Left cardiac atrium (tissue), 4 donors: ENCODE measurements at regions not wholly inside any gene's neighbourhood (a gene's known extent, or its start where the extent isn't known, plus 50 kb on each side); places are given as distances from the start of the nearest gene placed in this dataset.

Experiments used
- ATAC-seq, 2 donors: fragments of 200-7000 bp; cut with Tn5 transposase; one replicate each; pipeline ENCODE4 v1.9.1; 2020; ENCODE audit warnings: mild to moderate bottlenecking in 2 of 2, moderate library complexity in 2 of 2
- DNase-seq: peaks from one replicate; pipeline ENCODE4 v3.0.0-alpha.2; 2020
- intact Hi-C, 2 donors: fragments of 100-400 bp; cut with DNase I; formaldehyde crosslinking; loops; one replicate each; pipeline versions ENCODE4 v1.14.1 to v1.15.1; 2022 to 2023
- donor health status: DM: no; HTN: yes; CAD: no.
- donor health status: DM: no; HTN: yes; CAD: no; lungs with severe emphysema.
- donor health status: DM: yes; HTN: yes; CAD: no.
- donor health status: Dilated cardiomyopathy.

GRCh38 chr10:131424053-131424452 is 112.5 kb upstream of the TCERG1L start:
- DNase-seq (no peak), ATAC-seq (no peak)
- intact Hi-C loops = no loop called here

DNA sequence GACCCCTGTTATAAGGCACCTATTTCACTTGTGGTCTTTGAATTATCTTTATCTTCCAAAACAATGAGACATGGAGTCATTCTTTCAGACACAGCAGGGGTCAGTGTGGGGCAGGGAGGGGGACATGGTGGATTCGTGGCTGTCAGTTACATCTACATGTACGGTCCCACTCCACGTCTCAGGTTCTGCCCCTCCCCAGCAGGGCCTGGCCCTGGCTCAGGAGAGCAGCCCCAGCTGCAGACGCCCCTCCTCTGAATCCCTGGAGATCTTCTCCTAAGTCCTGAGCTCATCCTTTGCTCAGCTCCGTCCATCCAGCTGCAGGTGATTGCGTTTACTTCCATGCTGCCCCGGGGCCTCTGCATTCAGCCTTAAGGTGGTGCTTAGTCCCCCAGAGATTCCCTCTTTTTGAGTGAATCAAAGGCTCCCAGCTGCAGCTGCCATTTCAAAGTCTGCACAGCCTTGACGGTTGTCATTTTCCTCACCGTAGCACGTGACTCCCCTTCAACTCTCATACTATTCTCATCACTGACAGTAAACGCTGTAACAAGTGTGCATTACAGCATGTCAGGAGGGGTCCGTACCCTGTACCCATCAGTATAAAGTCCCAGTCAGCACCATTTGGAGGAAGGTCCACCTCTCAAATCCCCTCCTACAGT is 113.4 kb upstream of the TCERG1L start:
- ATAC-seq (no peak), DNase-seq (no peak)
- intact Hi-C loops = no loop called here

DNA sequence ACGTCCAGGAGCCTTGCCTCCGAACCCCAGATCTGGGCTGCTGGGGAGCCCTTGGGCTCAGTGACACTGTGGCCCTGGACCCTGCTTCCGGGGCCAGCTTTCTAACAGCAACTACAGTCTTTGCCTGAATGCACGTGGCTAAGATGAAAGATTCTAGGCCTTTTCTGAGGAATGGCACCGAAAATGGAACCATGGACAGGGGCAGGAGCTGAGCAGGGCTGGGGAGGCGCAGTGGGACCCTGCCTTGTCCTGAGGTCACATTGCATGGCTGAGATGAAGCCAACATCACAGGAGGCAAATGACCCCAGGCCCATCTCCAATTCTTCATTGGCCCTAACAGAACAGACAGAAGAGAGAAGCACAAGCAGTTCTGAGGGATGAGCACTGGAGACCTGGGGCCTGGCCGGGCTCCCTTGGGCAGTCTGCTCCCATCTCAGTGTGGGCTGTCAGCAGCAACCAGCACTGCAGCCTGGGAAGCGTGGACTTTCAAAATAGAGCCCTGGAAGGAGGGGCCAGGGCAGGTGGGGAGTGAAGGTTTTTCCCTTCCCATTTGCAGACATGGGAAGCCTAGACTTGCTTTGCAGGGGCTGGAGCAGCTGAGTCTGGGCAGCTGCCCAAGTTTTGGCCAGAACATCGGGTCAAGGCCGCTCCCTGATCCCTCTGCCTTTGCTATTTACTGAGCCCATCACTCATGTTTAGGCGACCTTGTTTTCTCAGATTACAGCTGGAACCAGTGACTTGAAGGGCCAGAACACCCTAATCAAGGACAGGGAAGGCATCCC is 114.4 kb upstream of the TCERG1L start:
- no peak for ATAC-seq
- intact Hi-C loops = no loop called here
- DNase-seq = no peak

- DNase-seq (no peak), ATAC-seq (no peak)
- intact Hi-C loops = no loop called here
Observed at GRCh38 chr10:131426534-131426898, 115.0 kb upstream of the TCERG1L start.

DNA sequence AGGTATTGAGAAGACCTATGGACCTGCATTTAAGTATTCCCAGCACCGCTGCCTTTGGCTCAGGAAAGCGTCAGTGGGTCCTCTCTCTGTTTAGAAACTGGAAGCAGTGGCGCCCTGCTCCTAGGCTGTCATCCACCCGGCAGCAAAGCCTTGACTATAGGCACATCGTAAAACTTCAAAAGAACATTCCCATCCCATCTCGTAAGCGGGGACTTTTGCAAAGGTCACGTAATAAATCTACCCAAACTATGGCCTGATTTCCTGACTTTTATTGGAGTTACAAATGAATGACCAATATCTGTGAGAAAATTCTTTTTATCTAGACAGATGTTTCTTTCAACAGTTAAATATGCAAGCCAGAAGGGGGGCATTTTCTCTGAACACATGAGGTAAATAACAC is 115.8 kb upstream of the TCERG1L start:
- intact Hi-C loops = no loop called here
- no peak for ATAC-seq
- DNase-seq = no peak

- DNase-seq (no peak), ATAC-seq (no peak)
- intact Hi-C loops = no loop called here
Observed at GRCh38 chr10:131427901-131428300, 116.4 kb upstream of the TCERG1L start.

- DNase-seq (no peak), ATAC-seq (no peak)
- intact Hi-C loops = no loop called here
Observed at GRCh38 chr10:131429141-131429540, 117.6 kb upstream of the TCERG1L start.

DNA sequence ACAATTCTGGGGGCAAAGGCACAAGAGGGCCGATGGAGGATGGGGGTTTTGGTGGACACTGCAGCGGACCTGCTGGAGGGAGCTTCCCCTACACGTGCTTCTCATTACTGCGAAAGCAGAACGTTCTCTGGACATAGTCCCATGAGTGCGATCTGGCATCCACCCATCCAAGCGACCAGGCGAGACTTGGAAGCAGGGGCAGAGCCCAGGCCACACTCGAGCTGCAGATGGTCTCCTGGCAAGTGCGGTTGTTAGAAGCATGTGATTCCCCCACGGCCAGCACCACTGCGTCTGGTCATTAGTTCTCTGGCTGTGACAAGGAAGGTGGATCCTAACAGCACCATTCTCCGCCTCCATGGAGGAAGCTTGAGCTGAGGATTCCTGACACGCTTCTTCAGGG is 118.4 kb upstream of the TCERG1L start:
- intact Hi-C loops = no loop called here
- ATAC-seq (no peak), DNase-seq (no peak)

- ATAC-seq = no peak
- intact Hi-C loops = no loop called here
- no peak for DNase-seq
Observed at GRCh38 chr10:131430716-131431412, 119.3 kb upstream of the TCERG1L start.

GRCh38 chr10:131431533-131431932 is 120.0 kb upstream of the TCERG1L start:
- no peak for DNase-seq
- intact Hi-C loops = no loop called here

DNA sequence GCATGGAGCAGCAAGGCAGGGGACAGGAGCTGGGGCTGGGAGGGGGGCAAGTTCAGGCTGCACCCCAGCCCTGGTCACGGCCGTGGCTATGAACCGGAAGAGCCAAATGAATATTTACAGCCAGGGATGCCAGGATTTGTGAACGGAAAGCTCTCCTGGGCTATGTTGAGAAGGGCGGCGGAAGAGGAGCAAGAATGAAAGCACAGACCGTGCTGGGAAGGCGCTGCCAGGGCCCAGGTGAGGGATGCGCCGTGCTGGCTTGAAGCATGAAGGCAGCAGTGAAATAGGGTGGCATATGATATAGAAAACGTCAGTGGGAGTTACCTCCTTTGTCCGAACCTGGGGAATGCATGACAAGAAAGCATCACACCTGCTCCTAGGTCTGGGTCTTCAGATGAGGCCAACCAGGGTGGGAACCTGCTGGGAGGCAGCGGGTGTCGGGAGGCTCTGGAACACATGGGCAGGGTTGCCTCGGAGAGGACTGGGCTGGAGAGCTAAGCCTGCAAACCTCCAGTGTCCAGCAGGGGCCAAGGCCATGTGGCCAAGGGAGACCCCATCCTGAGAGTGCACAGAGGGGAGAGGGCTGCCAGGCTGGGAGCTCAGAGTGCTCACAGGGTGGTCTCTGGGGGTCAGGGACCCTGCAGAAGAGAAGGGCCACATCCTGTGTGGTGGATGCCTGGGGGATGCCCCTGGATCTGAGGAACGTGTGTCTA is 120.6 kb upstream of the TCERG1L start:
- ATAC-seq (no peak), DNase-seq (no peak)
- intact Hi-C loops = no loop called here

More at GRCh38 chr10:131431533-131431932, 120.0 kb upstream of the TCERG1L start:
- no peak for ATAC-seq

DNA sequence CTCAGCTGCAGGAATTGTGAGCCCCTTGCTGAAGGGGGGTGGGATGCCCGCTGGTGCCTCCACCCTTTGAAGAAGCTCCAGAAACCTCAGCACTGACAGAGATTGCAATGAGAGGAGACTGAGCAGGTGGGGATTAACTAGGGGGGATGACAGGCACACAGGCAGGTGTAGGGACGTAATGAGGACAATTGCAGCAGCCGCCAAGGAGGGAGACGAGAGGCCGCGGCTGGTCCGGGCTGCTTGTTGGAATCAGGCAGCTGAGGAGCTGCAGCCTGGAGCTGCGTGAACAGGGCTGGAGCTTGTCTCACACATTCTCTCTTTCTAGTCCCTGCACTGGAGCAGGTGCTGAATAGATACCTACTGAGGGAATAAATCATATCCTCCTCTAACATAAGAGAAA is 122.0 kb upstream of the TCERG1L start:
- DNase-seq = no peak
- ATAC-seq = no peak
- intact Hi-C loops = no loop called here

GRCh38 chr10:131435232-131435631 is 123.7 kb upstream of the TCERG1L start:
- no peak for DNase-seq
- intact Hi-C loops = no loop called here
- ATAC-seq = no peak

DNA sequence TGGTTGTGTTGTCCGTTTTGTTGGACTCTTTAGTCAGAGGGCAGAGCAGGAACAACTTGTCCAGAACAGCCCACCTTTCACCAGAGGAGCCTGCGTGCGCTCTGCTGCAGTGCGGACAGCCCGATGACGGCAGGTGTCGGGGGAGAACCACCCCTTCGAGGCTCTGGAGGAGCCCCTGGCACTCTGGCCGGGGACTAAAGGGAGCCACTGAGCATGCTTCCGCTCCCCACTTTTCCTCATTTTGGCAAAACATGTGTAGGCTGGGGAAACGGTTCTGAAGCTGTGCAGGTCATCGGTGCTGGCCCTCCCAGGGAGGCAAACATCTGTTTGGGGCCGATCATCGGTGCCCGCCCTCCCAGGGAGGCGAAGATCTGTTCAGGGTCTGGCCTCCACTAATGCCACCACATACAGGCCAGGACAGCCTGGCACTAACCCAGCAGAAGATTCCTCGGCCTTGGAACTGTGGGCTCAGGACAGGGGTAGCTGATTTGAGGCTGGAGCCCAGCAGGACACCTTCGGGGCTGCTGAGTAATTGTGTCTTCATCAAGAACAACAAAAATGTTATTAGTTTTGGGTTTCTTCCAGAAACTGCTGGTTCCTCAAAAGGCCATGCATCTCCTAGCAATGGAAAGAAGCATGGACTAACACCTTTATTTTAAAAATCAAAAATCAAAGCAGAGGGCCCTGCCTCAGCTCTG is 124.4 kb upstream of the TCERG1L start:
- ATAC-seq (peak in 1 of 2 donors; percentile 45), DNase-seq (no peak)
- intact Hi-C loops = no loop called here

GRCh38 chr10:131436458-131436857 is 124.9 kb upstream of the TCERG1L start:
- peak in 1 of 2 donors; percentile 45 for ATAC-seq
- no peak for DNase-seq
- intact Hi-C loops = no loop called here

DNA sequence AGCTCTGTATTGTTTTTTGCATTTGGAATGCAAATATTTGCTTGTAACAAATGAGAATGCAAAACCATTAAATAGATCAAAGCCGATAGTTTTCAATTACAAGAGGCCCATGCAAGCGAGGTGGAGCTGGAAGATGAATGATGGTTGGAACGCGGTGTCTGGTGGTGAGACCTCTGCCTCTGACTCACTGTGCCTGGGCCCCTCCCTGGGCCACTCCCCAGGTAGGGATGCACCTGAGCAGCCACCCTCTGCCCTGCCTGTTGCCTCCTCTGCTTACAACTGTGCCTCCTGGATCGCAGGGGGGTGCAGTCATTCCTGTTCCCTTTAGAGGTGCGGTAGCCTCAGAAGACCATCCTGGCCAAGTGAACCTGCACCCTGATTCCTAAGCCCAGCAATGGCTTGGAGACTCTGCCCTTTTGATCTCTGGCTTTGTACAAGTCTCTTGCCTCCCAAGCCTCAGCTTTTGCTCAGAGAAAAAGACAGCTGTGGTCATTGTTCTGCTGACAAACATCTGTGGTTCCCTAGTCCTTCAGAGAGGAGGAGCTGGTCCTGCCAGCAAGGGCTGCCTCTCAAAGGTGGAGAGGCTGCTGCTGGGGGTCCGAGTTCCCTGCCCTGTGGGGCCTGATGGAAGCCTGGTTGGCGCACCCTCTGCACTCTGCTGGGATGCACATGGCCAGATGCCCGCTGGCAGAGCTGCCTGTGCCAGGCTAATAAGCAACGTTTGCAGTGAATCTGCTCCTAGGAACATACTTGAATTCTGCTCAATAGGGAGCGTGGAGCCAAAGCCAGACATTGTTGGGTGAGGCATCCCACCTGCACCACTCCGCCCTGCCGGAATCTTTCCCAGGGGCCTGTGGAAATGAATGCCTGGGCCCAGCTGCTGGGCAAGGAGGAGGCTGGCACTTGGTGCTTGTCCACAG is 126.3 kb upstream of the TCERG1L start:
- intact Hi-C loops = no loop called here
- ATAC-seq (no peak), DNase-seq (no peak)

DNA sequence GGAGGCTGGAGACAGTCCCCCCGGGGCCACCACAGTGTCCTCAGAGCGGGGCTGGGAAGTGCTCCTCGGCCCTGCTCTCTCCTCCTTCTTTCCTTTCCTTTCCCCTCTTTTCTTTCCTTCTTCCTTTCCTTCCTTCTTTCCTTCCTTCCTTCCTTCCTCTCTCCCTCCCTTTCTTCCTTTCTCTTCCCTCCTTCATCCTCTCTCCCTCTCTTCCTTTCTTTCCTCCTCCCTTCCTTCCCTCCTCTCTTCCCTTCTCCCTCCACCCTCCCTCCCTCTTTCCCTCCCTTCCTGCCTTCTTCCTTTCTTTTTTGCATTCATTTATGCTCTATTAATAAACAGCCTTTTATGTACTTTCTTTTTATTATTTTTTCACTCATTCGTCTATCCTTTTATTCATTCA is 127.1 kb upstream of the TCERG1L start:
- DNase-seq (no peak), ATAC-seq (no peak)
- intact Hi-C loops = no loop called here

- intact Hi-C loops = no loop called here
- ATAC-seq (no peak), DNase-seq (no peak)
Observed at GRCh38 chr10:131439705-131440104, 128.2 kb upstream of the TCERG1L start.
